GM12878 (cell line): ENCODE measurements at regions not wholly inside any gene's neighbourhood (a gene's known extent, or its start where the extent isn't known, plus 50 kb on each side); places are given as distances from the start of the nearest gene placed in this dataset.

Experiments
- ATAC-seq: fragments of 200-7000 bp; cut with Tn5 transposase; 3 replicates; pipeline ENCODE4 v1.9.1; 2020; ENCODE audit warnings: mild to moderate bottlenecking, moderate library complexity
- BruUV-seq: library from RNA; stranded (reverse); fragments of 400-500 nt; replicated peaks from 2 replicates; lab custom pipeline; 2021; lab: Mats Ljungman, UMichigan
- CTCF ChIA-PET: fragments of 300-600 bp; sonication (Branson Sonifier 250); formaldehyde crosslinking; extraction: SDS; loops from one replicate; lab custom pipeline; 2021; ENCODE audit warnings: inconsistent platforms; lab: Yijun Ruan, JAX
- POLR2A ChIA-PET: fragments of 350-600 bp; formaldehyde crosslinking; extraction: SDS; loops from one replicate; lab custom pipeline; 2021; ENCODE audit warnings: inconsistent platforms; lab: Charles Lee
- RAD21 ChIA-PET: fragments of 300-600 bp; sonication (Branson Sonifier 250); formaldehyde crosslinking; loops from one replicate; lab custom pipeline; 2023; ENCODE audit warnings: antibody characterized with exemption; ENCODE audit not compliant: unreplicated experiment; lab: Charles Lee
- SMC1A ChIA-PET: fragments of 300-600 bp; sonication (Branson Sonifier 250); formaldehyde crosslinking; loops from one replicate; lab custom pipeline; 2023; ENCODE audit not compliant: unreplicated experiment, uncharacterized antibody; lab: Charles Lee
- DNase-seq: peaks from one replicate; pipeline ENCODE4 v3.0.0-alpha.2; 2011; ENCODE audit warnings: low read depth, low spot score
- FAIRE-seq: peaks from 3 replicates; lab custom pipeline; 2011; peaks lifted over from hg19 to GRCh38; lab: Jason Lieb, UNC
- H2AFZ ChIP-seq: 2 replicates; pipeline ENCODE4 v1.6.0; 2011; ENCODE audit warnings: low read depth, low read length, control low read depth; ENCODE audit not compliant: control insufficient read depth
- H3K27ac ChIP-seq: 2 replicates; pipeline ENCODE4 v1.5.1; 2011; ENCODE audit warnings: control low read depth; ENCODE audit not compliant: control insufficient read depth, insufficient read depth
- H3K27me3 ChIP-seq, 2 experiments: replicated peaks in 1 of 2; 2 replicates each; pipeline versions ENCODE4 v1.6.0 to v1.6.1; 2011; ENCODE audit warnings: low read length in 1 of 2; ENCODE audit not compliant: control insufficient read depth in 2 of 2, insufficient read depth in 2 of 2
- H3K36me3 ChIP-seq, 2 experiments: 2 replicates each; pipeline ENCODE4 v1.5.1; 2011; ENCODE audit warnings: low read length in 1 of 2; ENCODE audit not compliant: control insufficient read depth in 2 of 2, insufficient read depth in 2 of 2
- H3K4me1 ChIP-seq: 2 replicates; pipeline ENCODE4 v1.6.1; 2011; ENCODE audit warnings: mild to moderate bottlenecking, low read length, moderate library complexity, mixed read lengths; ENCODE audit not compliant: control insufficient read depth, insufficient read depth
- H3K4me2 ChIP-seq: 2 replicates; pipeline ENCODE4 v1.6.0; 2011; ENCODE audit warnings: control low read depth; ENCODE audit not compliant: control insufficient read depth, insufficient read depth
- H3K4me3 ChIP-seq: fragments of 200-600 bp; sonication (generic); 2 replicates; pipeline ENCODE4 v1.5.1; 2016
- H3K79me2 ChIP-seq: 2 replicates; pipeline ENCODE4 v1.6.0; 2011; ENCODE audit warnings: low read length; ENCODE audit not compliant: control insufficient read depth, insufficient read depth
- H3K9ac ChIP-seq: 2 replicates; pipeline ENCODE4 v1.8.0; 2011; ENCODE audit warnings: low read length, control low read depth, mixed read lengths; ENCODE audit not compliant: control insufficient read depth, insufficient read depth
- H3K9me3 ChIP-seq: replicated peaks from 3 replicates; pipeline ENCODE4 v1.5.1; 2011; ENCODE audit warnings: mild to moderate bottlenecking, low read length; ENCODE audit not compliant: control insufficient read depth, insufficient read depth
- H4K20me1 ChIP-seq: 2 replicates; pipeline ENCODE4 v1.6.0; 2011; ENCODE audit not compliant: control insufficient read depth, insufficient read depth
- ATF2 ChIP-seq: IDR thresholded peaks from 2 replicates; pipeline ENCODE4 v1.6.1; 2012; ENCODE audit warnings: low read length, inconsistent platforms
- IKZF2 ChIP-seq, 2 experiments: fragments of 450-650 bp; IDR thresholded peaks; 2 replicates each; pipeline ENCODE4 v1.6.1; 2017; ENCODE audit warnings: mild to moderate bottlenecking in 2 of 2, moderate library complexity in 2 of 2
- IRF4 ChIP-seq: IDR thresholded peaks from 2 replicates; pipeline ENCODE4 v1.6.1; 2011; ENCODE audit warnings: low read depth, low read length
- JUNB ChIP-seq: IDR thresholded peaks from 2 replicates; pipeline ENCODE4 v1.6.1; 2016; ENCODE audit warnings: antibody characterized with exemption, mild to moderate bottlenecking
- KDM1A ChIP-seq: fragments of 200-600 bp; sonication (generic); IDR thresholded peaks from 2 replicates; pipeline ENCODE4 v1.6.1; 2016; ENCODE audit warnings: borderline replicate concordance
- MEF2B ChIP-seq: fragments of 450-650 bp; IDR thresholded peaks from 2 replicates; pipeline ENCODE4 v1.6.1; 2018; ENCODE audit warnings: mild to moderate bottlenecking, moderate library complexity; ENCODE audit not compliant: partially characterized antibody, poor library complexity, severe bottlenecking
- MTA2 ChIP-seq: fragments of 450-650 bp; IDR thresholded peaks from 2 replicates; pipeline ENCODE4 v1.6.1; 2016; ENCODE audit warnings: low read depth, mild to moderate bottlenecking, moderate library complexity
- NFIC ChIP-seq: IDR thresholded peaks from 2 replicates; pipeline ENCODE4 v1.6.1; 2012; ENCODE audit warnings: low read depth, mild to moderate bottlenecking, inconsistent platforms, low read length, moderate library complexity
- RCOR1 ChIP-seq: conservative IDR thresholded peaks from 2 replicates; pipeline ENCODE4 v1.6.1; 2012; ENCODE audit warnings: low read depth, low read length, improper control_type of control experiment
- RELB ChIP-seq: fragments of 450-650 bp; IDR thresholded peaks from 2 replicates; pipeline ENCODE4 v1.6.1; 2017; ENCODE audit warnings: low read depth, mild to moderate bottlenecking, moderate library complexity
- SMAD5 ChIP-seq: IDR thresholded peaks from 2 replicates; pipeline ENCODE4 v1.6.1; 2016; ENCODE audit warnings: antibody characterized with exemption, low read depth
- SREBF1 ChIP-seq: IDR thresholded peaks from 2 replicates; pipeline ENCODE4 v1.6.1; 2012; ENCODE audit warnings: mild to moderate bottlenecking, low read length
- SUZ12 ChIP-seq: fragments of 200-600 bp; sonication (generic); IDR thresholded peaks from one replicate; pipeline ENCODE4 v1.6.1; 2018; ENCODE audit warnings: antibody characterized with exemption, mild to moderate bottlenecking; ENCODE audit not compliant: unreplicated experiment
- TAF1 ChIP-seq: IDR thresholded peaks from 2 replicates; pipeline ENCODE4 v1.6.1; 2011; ENCODE audit warnings: mild to moderate bottlenecking, low read depth, low read length, borderline replicate concordance
- TCF3 ChIP-seq: IDR thresholded peaks from 2 replicates; pipeline ENCODE4 v1.6.1; 2012; ENCODE audit warnings: low read depth, mild to moderate bottlenecking, low read length, borderline replicate concordance; ENCODE audit not compliant: insufficient read depth
- WGBS: methylation state at CpG from one replicate; pipeline ENCODE4 v1.1.6; 2016; ENCODE audit warnings: low lambda C conversion rate; ENCODE audit not compliant: insufficient replicate concordance, insufficient coverage; ENCODE audit errors: missing lambda C conversion rate; 5-methylcytosine and 5-hydroxymethylcytosine counted together
- in situ Hi-C: fragments of 300-500 bp; cut with MboI; formaldehyde crosslinking; loops from 9 replicates; pipeline ENCODE4 v1.14.3; 2018; ENCODE audit warnings: mixed read lengths
- intact Hi-C: fragments of 100-400 bp; cut with micrococcal nuclease; formaldehyde crosslinking; loops from one replicate; pipeline ENCODE4 v1.14.2; 2022; ENCODE audit not compliant: unreplicated experiment
- TF ChIP-seq, protein P1 (sequence below): IDR thresholded peaks from 2 replicates; pipeline ENCODE4 v1.6.1; 2011; ENCODE audit warnings: low read depth, low read length, improper control_type of control experiment, borderline replicate concordance
- TF ChIP-seq, protein P2 (sequence below): fragments of 450-650 bp; IDR thresholded peaks from 2 replicates; pipeline ENCODE4 v1.6.1; 2016; ENCODE audit warnings: mild to moderate bottlenecking, moderate library complexity, borderline replicate concordance

GRCh38 chr2:64738026-64738425 is 84.3 kb upstream of the SERTAD2 start:
- no peaks in the 10 kb centered on the region for H3K27me3 ChIP-seq
- peaks cover 0 to 9% of the 10 kb centered on the region in 2 experiments; a peak in 2 of 4 replicates for H3K36me3 ChIP-seq
- H3K9ac ChIP-seq, result no peak overlapping the region
- H2AFZ ChIP-seq, result no peak overlapping the region; the same call in 1 of the 2 replicates
- no TSS peak for BruUV-seq
- WGBS, result 32% methylated on average over 1 of the region's 1 CpG
- H3K4me2 ChIP-seq, result peak overlapping the region; percentile 69
- intact Hi-C loops (no loop called here), in situ Hi-C loops (no loop called here)
- H3K27ac ChIP-seq, result peak overlapping the region; percentile 62
- TF ChIP-seq RELB, result 0 out of 2 replicates have a peak, but pooled peaks have one; percentile 37
- no peak for TF ChIP-seq KDM1A
- no peak for TF ChIP-seq MTA2
- TF ChIP-seq RCOR1, result no peak
- TF ChIP-seq, protein P1, sequence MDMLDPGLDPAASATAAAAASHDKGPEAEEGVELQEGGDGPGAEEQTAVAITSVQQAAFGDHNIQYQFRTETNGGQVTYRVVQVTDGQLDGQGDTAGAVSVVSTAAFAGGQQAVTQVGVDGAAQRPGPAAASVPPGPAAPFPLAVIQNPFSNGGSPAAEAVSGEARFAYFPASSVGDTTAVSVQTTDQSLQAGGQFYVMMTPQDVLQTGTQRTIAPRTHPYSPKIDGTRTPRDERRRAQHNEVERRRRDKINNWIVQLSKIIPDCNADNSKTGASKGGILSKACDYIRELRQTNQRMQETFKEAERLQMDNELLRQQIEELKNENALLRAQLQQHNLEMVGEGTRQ, result no peak
- peak; percentile 53 for TF ChIP-seq JUNB
- TF ChIP-seq, protein P2, sequence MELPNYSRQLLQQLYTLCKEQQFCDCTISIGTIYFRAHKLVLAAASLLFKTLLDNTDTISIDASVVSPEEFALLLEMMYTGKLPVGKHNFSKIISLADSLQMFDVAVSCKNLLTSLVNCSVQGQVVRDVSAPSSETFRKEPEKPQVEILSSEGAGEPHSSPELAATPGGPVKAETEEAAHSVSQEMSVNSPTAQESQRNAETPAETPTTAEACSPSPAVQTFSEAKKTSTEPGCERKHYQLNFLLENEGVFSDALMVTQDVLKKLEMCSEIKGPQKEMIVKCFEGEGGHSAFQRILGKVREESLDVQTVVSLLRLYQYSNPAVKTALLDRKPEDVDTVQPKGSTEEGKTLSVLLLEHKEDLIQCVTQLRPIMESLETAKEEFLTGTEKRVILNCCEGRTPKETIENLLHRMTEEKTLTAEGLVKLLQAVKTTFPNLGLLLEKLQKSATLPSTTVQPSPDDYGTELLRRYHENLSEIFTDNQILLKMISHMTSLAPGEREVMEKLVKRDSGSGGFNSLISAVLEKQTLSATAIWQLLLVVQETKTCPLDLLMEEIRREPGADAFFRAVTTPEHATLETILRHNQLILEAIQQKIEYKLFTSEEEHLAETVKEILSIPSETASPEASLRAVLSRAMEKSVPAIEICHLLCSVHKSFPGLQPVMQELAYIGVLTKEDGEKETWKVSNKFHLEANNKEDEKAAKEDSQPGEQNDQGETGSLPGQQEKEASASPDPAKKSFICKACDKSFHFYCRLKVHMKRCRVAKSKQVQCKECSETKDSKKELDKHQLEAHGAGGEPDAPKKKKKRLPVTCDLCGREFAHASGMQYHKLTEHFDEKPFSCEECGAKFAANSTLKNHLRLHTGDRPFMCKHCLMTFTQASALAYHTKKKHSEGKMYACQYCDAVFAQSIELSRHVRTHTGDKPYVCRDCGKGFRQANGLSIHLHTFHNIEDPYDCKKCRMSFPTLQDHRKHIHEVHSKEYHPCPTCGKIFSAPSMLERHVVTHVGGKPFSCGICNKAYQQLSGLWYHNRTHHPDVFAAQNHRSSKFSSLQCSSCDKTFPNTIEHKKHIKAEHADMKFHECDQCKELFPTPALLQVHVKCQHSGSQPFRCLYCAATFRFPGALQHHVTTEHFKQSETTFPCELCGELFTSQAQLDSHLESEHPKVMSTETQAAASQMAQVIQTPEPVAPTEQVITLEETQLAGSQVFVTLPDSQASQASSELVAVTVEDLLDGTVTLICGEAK, result no peak
- no peak for TF ChIP-seq SREBF1
- no peak for TF ChIP-seq MEF2B
- peak; percentile 34 to 42; a peak in 2 of 4 replicates for TF ChIP-seq IKZF2 (IDR thresholded peaks at IDR 0.05)
- no peak for TF ChIP-seq SUZ12
- no peak for TF ChIP-seq TAF1
- TF ChIP-seq ATF2, result peak; percentile 25; the same call in 1 of the 2 replicates
- no peak for TF ChIP-seq TCF3
- 0 out of 2 replicates have a peak, but pooled peaks have one; percentile 17 for TF ChIP-seq IRF4
- no peak for TF ChIP-seq SMAD5
- peak; percentile 78 for TF ChIP-seq NFIC
- POLR2A ChIA-PET, result interaction anchor here (0.6 to 3.8 kb wide), 8 partner anchors 10 to 87 kb away, joined by 3 to 49 read pairs (median 4); no protein-coding TSS in a partner anchor
- peaks cover 26% of the 10 kb centered on the region for H3K4me1 ChIP-seq
- peak; percentile 86 for ATAC-seq
- H3K4me3 ChIP-seq, result peak overlapping the region; percentile 20; the same call in 1 of the 2 replicates
- RAD21 ChIA-PET, result interaction anchor here (0.8 to 4.7 kb wide), 7 partner anchors 9 to 88 kb away, joined by 3 to 38 read pairs (median 3); partner anchors contain the start of gene SERTAD2
- peaks cover 50% of the 10 kb centered on the region for H3K79me2 ChIP-seq
- SMC1A ChIA-PET, result interaction anchor here (0.9 to 35.8 kb wide), 8 partner anchors 5 to 86 kb away, joined by 3 to 945 read pairs (median 6); partner anchors contain the start of gene SERTAD2
- H3K9me3 ChIP-seq, result no peaks in the 10 kb centered on the region
- peak; percentile 49 for FAIRE-seq
- DNase-seq, result no peak
- CTCF ChIA-PET, result interaction anchor here (1.1 to 14.2 kb wide), 7 partner anchors 10 to 92 kb away, joined by 3 to 153 read pairs (median 8); partner anchors contain the start of gene SERTAD2
- no peaks in the 10 kb centered on the region for H4K20me1 ChIP-seq
